Subcutaneous abdominal adipose tissue (tissue), 5 donors: ENCODE measurements at regions not wholly inside any gene's neighbourhood (a gene's known extent, or its start where the extent isn't known, plus 50 kb on each side); places are given as distances from the start of the nearest gene placed in this dataset.

Experiments used
- H3K27ac ChIP-seq: one replicate; pipeline ENCODE4 v1.7.0; 2013; ENCODE audit warnings: low read depth, mild to moderate bottlenecking, inconsistent platforms, low read length, moderate library complexity
- H3K27me3 ChIP-seq, 5 donors: one replicate each; pipeline ENCODE4 v1.7.0; 2013; ENCODE audit warnings: low read length in 5 of 5, inconsistent platforms in 1 of 5; ENCODE audit not compliant: control insufficient read depth in 5 of 5, insufficient read depth in 4 of 5
- H3K36me3 ChIP-seq, 5 donors: one replicate each; pipeline ENCODE4 v1.7.0; 2013; ENCODE audit warnings: low read length in 5 of 5; ENCODE audit not compliant: control insufficient read depth in 5 of 5, insufficient read depth in 5 of 5
- H3K4me1 ChIP-seq, 5 donors: one replicate each; pipeline ENCODE4 v1.7.0; 2013; ENCODE audit warnings: low read length in 5 of 5, mild to moderate bottlenecking in 3 of 5, moderate library complexity in 1 of 5; ENCODE audit not compliant: control insufficient read depth in 5 of 5, insufficient read depth in 5 of 5
- H3K4me3 ChIP-seq, 5 donors: one replicate each; pipeline ENCODE4 v1.7.0; 2013; ENCODE audit warnings: low read length in 5 of 5, low read depth in 1 of 5
- H3K9ac ChIP-seq, 5 donors: one replicate each; pipeline ENCODE4 v1.7.0; 2013; ENCODE audit warnings: low read length in 5 of 5, mild to moderate bottlenecking in 4 of 5, moderate library complexity in 3 of 5
- H3K9me3 ChIP-seq, 5 donors: one replicate each; pipeline ENCODE4 v1.7.0; 2013; ENCODE audit warnings: low read length in 5 of 5; ENCODE audit not compliant: control insufficient read depth in 5 of 5
- donor health status: healthy.
- donor health status: healthy.
- donor health status: healthy.
- donor health status: healthy.
- donor health status: healthy.

DNA sequence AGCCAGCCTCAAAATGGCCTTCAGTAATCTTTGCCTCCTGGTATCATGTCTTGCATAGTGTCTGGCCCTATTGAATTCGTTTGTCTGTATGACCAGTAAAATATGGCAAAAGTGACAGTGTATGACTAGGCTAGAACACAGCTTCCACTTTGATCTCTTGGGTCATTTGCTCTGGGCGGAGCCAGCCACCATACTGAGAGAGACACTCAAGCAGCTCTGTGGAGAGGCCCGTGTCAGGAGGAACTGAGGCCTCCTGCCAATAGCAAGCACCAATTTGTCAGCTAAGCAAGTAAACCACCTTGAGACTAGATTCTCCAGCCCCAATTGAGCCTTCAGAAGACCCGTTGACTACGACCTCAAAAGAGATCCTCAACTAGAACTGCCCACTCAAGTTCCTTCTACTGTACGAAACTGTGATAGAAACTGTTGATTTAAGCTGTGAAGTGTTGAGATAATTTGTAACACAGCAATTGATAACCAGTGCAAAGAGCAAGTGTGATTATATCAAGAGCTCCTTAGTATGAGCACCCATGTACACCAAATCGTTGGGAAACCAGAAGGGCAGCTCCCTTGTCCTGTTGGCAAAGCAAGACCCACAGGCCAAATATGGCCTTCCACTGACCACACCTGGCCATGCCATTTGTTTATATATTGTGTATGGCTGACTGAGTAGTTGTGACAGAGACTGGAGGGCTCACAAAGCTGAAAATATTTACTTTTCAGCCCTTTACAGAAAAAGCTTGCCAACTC is 52.7 kb upstream of the SERBP1 start:
- Histone ChIP-seq H3K9me3 (no peaks in the 10 kb centered on the region), H3K4me1 (peaks cover 0 to 7% (median 0%) of the 10 kb centered on the region in 5 donors), H3K9ac (no peak overlapping the region), H3K27me3 (no peaks in the 10 kb centered on the region), H3K36me3 (no peaks in the 10 kb centered on the region), H3K27ac (no peak overlapping the region), H3K4me3 (no peak overlapping the region)

DNA sequence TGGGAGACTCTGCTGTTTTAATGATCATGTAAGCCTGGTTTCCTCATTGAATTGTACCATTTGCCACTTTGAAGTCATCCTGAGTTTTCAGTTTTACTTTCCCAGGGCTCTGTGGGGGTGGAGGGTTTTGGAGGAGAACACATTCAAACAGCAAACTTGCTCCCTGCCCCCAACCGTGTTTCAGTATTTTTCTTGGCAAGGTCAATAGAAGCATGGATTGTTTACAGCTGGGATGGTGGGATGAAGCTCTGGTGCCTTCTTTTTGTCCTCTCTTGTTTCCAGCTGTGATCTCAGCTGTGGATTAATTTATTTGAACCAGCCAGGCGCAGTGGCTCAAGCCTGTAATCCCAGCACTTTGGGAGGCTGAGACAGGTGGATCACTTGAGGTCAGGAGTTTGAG is 54.3 kb upstream of the SERBP1 start:
- no peak overlapping the region for H3K4me3 ChIP-seq
- H3K27ac ChIP-seq: no peak overlapping the region
- no peaks in the 10 kb centered on the region for H3K36me3 ChIP-seq
- no peaks in the 10 kb centered on the region for H3K9me3 ChIP-seq
- peaks cover 0 to 1% (median 0%) of the 10 kb centered on the region in 5 donors for H3K4me1 ChIP-seq
- H3K27me3 ChIP-seq: no peaks in the 10 kb centered on the region
- no peak overlapping the region for H3K9ac ChIP-seq

DNA sequence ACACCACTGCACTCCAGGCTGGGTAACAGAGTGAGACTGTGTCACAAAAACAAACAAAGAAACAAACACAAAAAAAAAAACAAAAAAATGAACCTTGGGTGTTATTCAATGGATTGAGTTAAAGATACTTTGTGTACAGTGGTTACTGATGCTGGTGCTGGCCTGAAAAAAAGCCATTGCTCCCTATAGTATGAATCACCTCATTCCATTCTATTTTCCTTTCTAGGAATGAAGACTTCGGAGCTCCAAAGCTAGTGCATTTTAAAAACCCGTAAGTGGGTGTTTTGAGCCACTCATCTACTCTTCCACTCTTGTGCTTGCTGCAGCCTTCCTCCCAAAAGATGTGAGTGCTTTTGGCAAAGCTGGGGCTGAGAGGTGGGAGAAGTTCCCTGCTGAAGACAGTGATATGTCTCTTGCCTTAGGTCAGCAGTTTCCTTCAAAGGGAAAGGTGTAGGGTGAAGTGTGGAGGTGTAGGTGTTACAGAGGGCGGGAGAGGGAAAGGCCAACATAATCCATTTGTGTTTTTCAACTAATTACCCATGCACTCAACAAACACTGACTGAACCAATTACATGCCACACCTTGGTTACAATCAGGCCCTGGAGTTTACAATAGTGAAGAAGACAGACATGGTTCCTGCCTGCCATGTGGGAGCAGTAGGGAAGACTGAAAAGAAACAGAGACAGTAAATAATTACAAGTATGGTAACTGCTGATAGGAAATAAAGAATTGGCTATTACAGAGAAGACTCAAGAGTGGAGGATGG is 55.0 kb upstream of the SERBP1 start:
- H3K27ac ChIP-seq: no peak overlapping the region
- H3K36me3 ChIP-seq: no peaks in the 10 kb centered on the region
- H3K4me3 ChIP-seq: no peak overlapping the region
- H3K9me3 ChIP-seq: no peaks in the 10 kb centered on the region
- no peak overlapping the region for H3K9ac ChIP-seq
- H3K27me3 ChIP-seq: no peaks in the 10 kb centered on the region
- H3K4me1 ChIP-seq: no peaks in the 10 kb centered on the region

DNA sequence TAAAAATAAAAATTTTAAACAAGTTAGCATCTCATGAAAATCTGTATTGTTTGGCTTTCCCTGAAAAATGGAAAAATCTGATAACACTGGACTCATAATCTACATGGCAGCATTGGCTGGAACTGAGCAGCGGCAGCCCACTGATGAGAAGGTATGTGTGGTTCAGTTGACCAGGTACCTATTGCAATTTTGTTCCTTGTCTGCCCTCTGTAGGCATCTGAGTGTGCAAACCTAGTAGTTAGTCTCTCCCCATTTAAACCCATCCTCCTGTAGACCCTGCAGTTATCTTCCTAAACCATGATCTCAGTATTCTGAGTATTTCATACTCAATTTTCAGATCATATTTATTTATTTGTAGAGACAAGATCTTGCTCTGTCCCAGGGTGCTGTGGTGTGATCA is 59.4 kb upstream of the SERBP1 start:
- Histone ChIP-seq H3K27ac (no peak overlapping the region), H3K4me1 (no peaks in the 10 kb centered on the region), H3K36me3 (no peaks in the 10 kb centered on the region), H3K27me3 (no peaks in the 10 kb centered on the region), H3K9me3 (no peaks in the 10 kb centered on the region), H3K9ac (no peak overlapping the region), H3K4me3 (no peak overlapping the region)

DNA sequence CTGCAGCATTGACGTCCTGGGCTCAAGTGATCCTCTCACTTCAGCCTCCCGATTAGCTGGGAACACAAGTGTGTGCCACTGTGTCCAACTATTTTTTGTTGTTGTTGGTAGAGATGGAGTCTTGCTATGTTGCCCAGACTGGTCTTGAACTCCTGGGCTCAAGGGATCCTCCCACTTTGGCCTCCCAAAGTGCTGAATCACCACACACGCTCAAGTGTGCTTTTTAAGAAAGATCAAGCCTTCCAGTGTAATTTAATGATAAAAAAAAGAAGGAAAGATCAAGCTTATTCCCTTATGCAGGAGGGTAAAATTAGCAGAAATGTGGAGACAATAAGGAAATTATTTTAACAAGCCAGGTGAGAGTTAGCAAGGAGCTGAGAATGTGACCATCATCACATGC is 61.1 kb upstream of the SERBP1 start:
- Histone ChIP-seq H3K27ac (no peak overlapping the region), H3K4me3 (no peak overlapping the region), H3K4me1 (no peaks in the 10 kb centered on the region), H3K9ac (no peak overlapping the region), H3K27me3 (no peaks in the 10 kb centered on the region), H3K9me3 (no peaks in the 10 kb centered on the region), H3K36me3 (no peaks in the 10 kb centered on the region)

DNA sequence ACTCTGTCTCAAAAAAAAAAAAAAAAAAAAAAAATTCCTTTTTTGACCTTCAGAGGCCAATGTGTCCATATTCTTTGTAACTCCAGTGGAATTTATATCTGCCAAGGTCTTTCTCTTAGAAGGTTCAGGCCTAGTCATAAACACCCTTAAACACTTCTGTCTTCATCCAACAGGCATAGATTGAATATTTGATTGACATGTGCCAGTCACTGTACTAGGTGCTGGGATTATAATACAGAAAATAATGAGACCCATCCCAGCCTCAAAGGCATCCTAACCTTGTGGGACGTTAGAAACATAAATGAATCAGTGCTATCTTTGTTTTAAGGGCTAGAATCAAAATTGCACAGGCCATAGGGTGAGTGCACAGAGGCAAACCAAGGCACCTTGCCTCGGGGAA is 62.9 kb upstream of the SERBP1 start:
- H3K9me3 ChIP-seq: no peaks in the 10 kb centered on the region
- H3K4me3 ChIP-seq: no peak overlapping the region
- no peaks in the 10 kb centered on the region for H3K27me3 ChIP-seq
- H3K9ac ChIP-seq: no peak overlapping the region
- no peaks in the 10 kb centered on the region for H3K36me3 ChIP-seq
- H3K27ac ChIP-seq: no peak overlapping the region
- no peaks in the 10 kb centered on the region for H3K4me1 ChIP-seq

DNA sequence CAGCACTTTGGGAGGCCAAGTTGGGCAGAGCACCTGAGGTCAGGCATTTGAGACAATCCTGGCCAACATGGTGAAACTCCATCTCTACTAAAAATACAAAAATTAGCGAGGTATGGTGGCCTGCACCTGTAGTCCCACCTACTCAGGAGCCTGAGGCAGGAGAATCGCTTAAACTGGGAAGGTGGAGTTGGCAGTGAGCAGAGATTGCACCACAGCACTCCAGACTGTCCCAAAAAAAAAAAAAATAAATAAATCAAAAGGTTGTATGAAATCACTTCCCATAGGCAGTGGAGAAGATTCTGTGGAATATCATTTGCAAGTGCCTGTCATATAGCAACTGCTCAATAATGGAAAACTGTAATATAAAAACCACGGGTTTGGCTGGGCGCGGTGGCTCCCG is 65.1 kb upstream of the SERBP1 start:
- H3K27ac ChIP-seq: no peak overlapping the region
- no peaks in the 10 kb centered on the region for H3K27me3 ChIP-seq
- H3K9me3 ChIP-seq: no peaks in the 10 kb centered on the region
- H3K36me3 ChIP-seq: no peaks in the 10 kb centered on the region
- H3K4me1 ChIP-seq: peaks cover 0 to 2% (median 0%) of the 10 kb centered on the region in 5 donors
- H3K9ac ChIP-seq: no peak overlapping the region
- no peak overlapping the region for H3K4me3 ChIP-seq

DNA sequence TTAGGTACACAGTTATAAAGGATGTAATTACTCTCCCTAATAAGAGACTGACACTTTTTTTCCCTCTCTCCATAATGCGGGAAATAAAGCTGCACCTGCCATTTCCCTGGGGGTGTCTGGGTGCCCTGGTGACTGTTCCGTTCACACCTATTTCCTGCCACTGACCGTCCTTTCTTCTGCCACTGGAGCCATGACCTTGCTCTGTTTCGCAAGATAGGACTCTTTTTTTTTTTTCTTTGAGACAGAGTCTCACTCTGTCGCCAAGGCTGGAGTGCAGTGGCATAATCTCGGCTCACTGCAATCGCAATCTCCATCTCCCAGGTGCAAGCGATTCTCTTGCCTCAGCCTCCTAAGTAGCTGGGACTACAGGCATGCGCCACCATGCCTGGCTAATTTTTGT is 66.1 kb upstream of the SERBP1 start:
- Histone ChIP-seq H3K27me3 (no peaks in the 10 kb centered on the region), H3K4me3 (no peak overlapping the region), H3K4me1 (peaks cover 0 to 3% (median 2%) of the 10 kb centered on the region in 5 donors), H3K27ac (no peak overlapping the region), H3K9me3 (no peaks in the 10 kb centered on the region), H3K36me3 (no peaks in the 10 kb centered on the region), H3K9ac (no peak overlapping the region)

DNA sequence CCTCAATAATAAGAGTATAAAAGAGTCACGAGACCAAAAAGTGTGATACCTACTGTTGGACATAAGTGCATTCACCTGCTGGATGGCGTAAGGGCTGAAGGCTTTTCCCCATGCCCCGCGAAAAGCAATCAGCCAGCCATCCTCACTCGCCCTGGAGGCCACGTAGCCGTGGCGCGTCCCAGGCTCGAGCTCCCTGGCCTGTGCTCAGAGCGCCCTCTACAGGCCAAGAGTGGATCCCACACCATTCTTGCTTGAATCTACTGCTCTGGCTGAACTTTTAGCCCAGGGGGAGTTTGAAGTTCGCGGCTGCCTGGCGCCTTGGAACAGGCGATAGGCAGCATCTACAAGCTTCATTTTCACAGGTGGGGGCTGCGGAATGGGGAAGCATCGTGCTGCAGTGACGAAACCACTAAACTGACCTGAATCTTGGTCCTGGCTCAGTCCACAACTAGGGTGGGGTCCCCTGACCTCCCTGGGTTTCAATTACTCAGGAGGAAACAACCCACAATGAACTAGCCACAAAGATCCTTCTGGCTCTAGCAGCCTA is 70.3 kb upstream of the SERBP1 start:
- H3K27me3 ChIP-seq: no peaks in the 10 kb centered on the region
- H3K4me1 ChIP-seq: peaks cover 0 to 3% (median 2%) of the 10 kb centered on the region in 5 donors
- H3K9ac ChIP-seq: no peak overlapping the region
- H3K27ac ChIP-seq: no peak overlapping the region
- no peaks in the 10 kb centered on the region for H3K9me3 ChIP-seq
- no peaks in the 10 kb centered on the region for H3K36me3 ChIP-seq
- no peak overlapping the region for H3K4me3 ChIP-seq

DNA sequence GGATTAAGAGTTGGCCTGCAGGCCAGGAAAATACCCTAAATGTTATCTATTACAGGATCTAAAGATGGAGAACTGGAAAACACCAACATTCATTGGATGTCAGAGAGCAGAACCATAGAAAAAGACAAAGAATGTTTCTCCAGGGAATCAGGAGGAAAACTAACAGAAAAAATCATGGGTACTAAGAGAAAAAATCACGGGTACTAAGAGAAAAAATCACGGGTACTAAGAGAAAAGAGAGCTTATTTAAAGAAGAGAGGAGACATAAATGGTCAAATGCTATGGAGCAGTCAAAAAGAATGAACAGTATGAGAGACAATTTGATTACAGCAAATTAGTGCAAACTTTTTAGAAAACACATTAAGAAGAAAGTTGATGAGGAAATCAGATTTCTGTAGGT is 73.8 kb upstream of the SERBP1 start:
- H3K27me3 ChIP-seq: no peaks in the 10 kb centered on the region
- H3K9ac ChIP-seq: no peak overlapping the region
- no peak overlapping the region for H3K27ac ChIP-seq
- no peaks in the 10 kb centered on the region for H3K9me3 ChIP-seq
- no peaks in the 10 kb centered on the region for H3K36me3 ChIP-seq
- H3K4me1 ChIP-seq: peaks cover 0 to 3% (median 2%) of the 10 kb centered on the region in 5 donors
- no peak overlapping the region for H3K4me3 ChIP-seq
